MG63 (cell line): ENCODE measurements at regions not wholly inside any gene's neighbourhood (a gene's known extent, or its start where the extent isn't known, plus 50 kb on each side); places are given as distances from the start of the nearest gene placed in this dataset.

Source experiments
- DNase-seq: peaks from one replicate; pipeline ENCODE4 v3.0.0-alpha.2; 2020
- H3K27me3 ChIP-seq: fragments of 250-450 bp; sonication (Bioruptor Pico); 2 replicates; pipeline ENCODE4 v1.5.1; 2020; ENCODE audit warnings: mild to moderate bottlenecking, moderate library complexity
- H3K36me3 ChIP-seq: fragments of 250-450 bp; sonication (Bioruptor Pico); 2 replicates; pipeline ENCODE4 v1.5.1; 2020; ENCODE audit warnings: mild to moderate bottlenecking, moderate library complexity
- H3K4me3 ChIP-seq: fragments of 250-450 bp; sonication (Bioruptor Pico); 2 replicates; pipeline ENCODE4 v1.5.1; 2020; ENCODE audit warnings: mild to moderate bottlenecking, moderate library complexity
- H3K9me3 ChIP-seq: fragments of 250-450 bp; sonication (Bioruptor Pico); 2 replicates; pipeline ENCODE4 v1.5.1; 2020; ENCODE audit warnings: mild to moderate bottlenecking, moderate library complexity

DNA sequence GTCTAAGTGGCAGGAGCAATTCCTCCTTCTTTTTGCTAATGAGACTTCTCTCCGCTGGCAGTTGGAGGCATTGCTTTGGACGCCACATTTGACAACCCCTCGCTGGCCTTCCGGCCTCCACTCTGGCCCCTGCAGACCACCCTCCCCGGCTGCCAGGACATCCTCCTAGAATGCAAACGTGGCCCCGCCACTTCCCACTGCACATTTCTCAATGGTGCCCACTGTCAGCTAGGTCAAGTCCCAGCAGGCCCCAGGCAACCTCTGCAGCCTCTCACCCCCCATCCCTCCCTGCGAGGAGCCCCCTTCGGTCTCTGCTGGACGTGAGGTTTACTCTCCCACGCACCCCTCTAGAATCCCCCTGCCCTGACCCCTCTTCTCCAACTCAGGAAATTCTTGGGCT lies 250.3 kb downstream of the FOXL1 start:
- Histone ChIP-seq H3K27me3 (peaks cover 12% of the 10 kb centered on the region), H3K9me3 (no peaks in the 10 kb centered on the region), H3K36me3 (no peaks in the 10 kb centered on the region), H3K4me3 (no peak overlapping the region)
- DNase-seq = no peak

DNA sequence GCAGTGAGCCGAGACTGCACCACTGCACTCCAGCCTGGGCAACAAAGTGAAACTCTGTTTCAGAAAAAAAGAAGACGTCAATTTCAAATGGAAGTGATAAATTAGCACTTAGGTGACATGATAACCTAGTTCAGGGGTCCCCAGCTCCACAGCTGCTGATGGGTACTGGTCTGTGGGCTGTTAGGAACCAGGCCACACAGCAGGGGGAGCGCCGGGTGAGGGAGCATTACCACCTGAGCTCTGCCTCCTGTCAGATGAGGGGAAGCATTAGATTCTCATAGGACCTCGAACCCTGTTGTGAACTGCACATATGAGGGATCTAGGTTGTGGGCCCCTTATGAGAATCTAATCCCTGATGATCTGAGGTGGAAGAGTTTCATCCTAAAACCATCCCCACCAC lies 253.0 kb downstream of the FOXL1 start:
- Histone ChIP-seq H3K9me3 (no peaks in the 10 kb centered on the region), H3K4me3 (no peak overlapping the region), H3K27me3 (peaks cover 8% of the 10 kb centered on the region), H3K36me3 (no peaks in the 10 kb centered on the region)
- DNase-seq = no peak

DNA sequence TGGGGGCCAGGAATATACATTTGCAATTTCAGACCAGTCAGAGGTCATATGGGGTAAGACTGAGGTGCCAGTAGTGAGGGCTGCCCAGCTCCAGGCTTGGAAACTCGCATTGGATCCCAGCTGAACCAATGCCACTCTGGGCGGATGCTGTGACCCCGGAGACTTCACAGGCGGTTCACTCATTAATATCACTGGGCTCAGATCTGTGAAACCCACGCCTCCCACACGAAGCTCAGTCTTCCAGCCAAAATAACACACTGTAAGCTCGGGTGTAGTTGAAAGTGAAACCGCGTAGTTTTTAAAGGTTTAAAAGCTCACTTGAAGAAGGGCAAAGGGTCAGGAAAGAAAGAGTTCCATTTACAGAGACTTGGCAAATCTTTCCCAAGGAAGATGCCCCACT lies 254.8 kb downstream of the FOXL1 start:
- Histone ChIP-seq H3K36me3 (no peaks in the 10 kb centered on the region), H3K9me3 (no peaks in the 10 kb centered on the region; the same call in 1 of the 2 replicates), H3K27me3 (no peaks in the 10 kb centered on the region), H3K4me3 (no peak overlapping the region)
- DNase-seq = peak; percentile 50

DNA sequence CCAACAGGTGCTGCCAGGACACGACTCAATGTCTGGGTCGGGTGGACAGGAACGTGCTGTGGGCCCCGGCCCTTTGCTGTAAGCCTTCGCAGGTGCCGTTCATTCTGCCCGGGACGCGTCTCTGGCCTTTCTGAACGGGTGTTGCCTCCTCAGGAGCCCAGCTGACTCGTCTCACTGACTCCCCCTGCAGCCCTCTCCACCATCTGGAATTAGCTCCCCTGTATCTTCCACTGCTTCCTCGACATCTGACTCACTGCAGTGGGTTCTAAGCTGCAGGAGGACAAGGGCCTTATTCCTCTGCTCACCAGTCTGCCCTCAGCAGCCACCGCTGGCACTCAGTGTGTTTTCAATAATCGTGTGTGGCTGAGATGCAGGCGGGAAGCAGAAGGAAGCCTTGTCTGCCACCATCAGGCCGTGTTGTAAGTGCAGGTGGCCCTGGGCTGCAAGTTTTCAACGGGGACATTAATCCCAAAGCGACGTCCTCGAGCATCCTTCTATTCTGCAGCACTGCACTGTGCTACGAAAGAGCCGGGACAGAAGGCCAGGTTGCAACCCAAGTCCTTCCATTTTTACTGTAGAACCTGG lies 256.2 kb downstream of the FOXL1 start:
- peaks cover 7% of the 10 kb centered on the region; the same call in 1 of the 2 replicates for H3K9me3 ChIP-seq
- DNase-seq = peak; percentile 49
- no peaks in the 10 kb centered on the region for H3K36me3 ChIP-seq
- H3K27me3 ChIP-seq = no peaks in the 10 kb centered on the region
- H3K4me3 ChIP-seq = no peak overlapping the region

DNA sequence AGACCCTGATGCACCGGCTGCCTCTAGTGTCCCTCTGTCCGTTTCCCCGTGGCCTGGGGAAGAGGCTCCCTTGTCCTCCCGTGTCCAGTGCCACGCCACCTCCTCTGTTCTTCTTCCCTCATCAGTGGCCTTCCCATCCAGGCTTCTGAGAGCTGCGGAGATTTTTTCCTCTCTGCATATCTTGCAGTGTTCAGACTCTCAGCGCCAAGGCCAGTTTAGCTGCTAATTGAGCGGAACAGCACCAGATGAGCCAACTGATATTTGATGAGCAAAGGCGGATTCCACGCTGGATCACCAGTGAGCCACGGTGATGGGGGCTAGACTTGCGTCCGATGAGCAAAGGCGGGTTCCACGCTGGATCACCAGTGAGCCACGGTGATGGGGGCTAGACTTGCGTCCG lies 257.6 kb downstream of the FOXL1 start:
- Histone ChIP-seq H3K36me3 (no peaks in the 10 kb centered on the region), H3K4me3 (no peak overlapping the region), H3K9me3 (peaks cover 7% of the 10 kb centered on the region; the same call in 1 of the 2 replicates), H3K27me3 (no peaks in the 10 kb centered on the region)
- no peak for DNase-seq

DNA sequence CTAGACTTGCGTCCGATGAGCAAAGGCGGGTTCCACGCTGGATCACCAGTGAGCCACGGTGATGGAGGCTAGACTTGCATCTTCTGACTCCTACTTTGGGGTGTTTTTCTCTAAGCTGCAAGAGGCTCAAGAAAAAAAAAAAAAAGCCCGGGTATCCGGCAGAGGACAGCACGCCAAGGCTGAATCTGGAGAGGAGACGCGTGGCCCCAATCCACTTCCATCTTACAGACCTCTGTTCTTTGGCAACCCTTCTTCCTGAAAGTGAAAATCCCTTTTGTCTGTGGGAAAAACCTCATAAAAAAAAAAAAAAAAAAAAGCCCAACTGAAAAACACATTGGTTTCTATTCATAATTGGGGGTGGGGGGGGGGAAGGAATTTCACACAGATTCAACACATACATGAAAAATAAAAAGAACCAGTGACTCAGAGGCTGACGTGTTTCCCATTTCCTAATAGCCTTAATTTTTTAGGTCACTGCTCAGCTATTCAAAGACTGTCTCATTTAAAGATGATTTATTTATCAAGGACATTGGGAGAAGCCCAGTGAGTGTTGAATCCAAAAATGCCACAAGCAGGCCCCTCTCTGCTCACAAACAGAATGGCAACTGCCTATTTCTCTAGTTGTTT lies 258.3 kb downstream of the FOXL1 start:
- H3K9me3 ChIP-seq = peaks cover 7% of the 10 kb centered on the region; the same call in 1 of the 2 replicates
- no peaks in the 10 kb centered on the region for H3K36me3 ChIP-seq
- no peak overlapping the region for H3K4me3 ChIP-seq
- peak; percentile 62 for DNase-seq
- H3K27me3 ChIP-seq = no peaks in the 10 kb centered on the region

DNA sequence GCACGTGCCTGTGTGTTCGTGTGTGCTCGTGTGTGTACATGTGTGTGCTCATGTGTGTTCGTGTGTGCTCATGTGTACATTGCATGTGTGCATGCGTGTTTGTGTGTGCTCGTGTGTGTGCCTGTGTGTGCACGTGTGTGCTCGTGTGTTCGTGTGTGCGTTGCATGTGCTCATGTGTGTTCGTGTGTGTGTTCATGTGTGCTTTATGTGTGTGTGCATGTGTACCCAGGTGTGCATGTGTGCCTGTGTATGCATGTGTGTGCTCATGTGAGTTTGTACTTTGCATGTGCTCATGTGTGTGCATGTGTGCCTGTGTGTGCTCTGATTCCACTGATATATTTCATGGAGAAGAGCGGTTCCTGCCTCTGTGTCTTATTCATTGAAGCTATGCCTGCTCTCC lies 265.5 kb downstream of the FOXL1 start:
- Histone ChIP-seq H3K4me3 (no peak overlapping the region), H3K36me3 (no peaks in the 10 kb centered on the region), H3K9me3 (peaks cover 3% of the 10 kb centered on the region; the same call in 1 of the 2 replicates), H3K27me3 (no peaks in the 10 kb centered on the region)
- no peak for DNase-seq

DNA sequence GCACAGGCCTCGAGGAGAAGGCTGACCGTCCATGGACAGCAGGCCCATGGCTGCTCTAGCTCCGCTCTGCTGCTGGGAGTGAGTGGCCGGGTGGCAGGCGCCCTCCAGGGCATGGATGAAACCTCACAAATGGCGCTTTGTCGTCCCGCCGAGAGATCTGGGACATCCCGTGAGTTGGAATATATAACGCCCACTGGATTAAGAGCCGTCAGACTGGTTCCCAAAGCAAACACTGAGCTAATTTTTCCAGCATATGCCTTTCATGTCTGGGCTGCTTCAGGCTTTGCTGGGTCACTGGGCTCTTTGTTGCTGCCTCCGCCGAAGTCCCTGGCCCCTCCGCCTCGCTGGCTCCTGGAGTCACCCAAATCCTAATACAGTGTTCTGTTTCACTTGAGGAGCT lies 266.3 kb downstream of the FOXL1 start:
- no peak for DNase-seq
- Histone ChIP-seq H3K4me3 (no peak overlapping the region), H3K9me3 (0 out of 2 replicates have a peak, but pooled peaks cover 2% of the 10 kb centered on the region), H3K36me3 (no peaks in the 10 kb centered on the region), H3K27me3 (no peaks in the 10 kb centered on the region)

DNA sequence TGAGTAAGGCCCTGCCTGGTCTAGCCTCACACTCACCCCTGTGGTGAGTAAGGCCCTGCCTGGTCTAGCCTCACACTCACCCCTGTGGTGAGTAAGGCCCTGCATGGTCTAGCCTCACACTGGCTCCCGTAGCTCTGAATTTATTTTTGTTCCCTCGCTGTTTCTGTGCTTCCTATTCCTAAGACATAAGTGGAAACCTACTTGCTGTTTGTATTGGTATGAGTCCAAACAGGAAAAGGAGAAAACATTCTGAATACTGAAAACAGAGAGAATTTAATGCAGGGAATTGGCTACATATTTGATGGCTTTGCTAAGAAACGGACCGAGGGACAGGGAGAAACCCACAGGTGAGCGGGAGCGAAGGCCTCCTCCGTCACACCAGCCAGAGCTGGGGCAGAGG lies 267.8 kb downstream of the FOXL1 start:
- 0 out of 2 replicates have a peak, but pooled peaks cover 2% of the 10 kb centered on the region for H3K9me3 ChIP-seq
- no peaks in the 10 kb centered on the region for H3K27me3 ChIP-seq
- no peak overlapping the region for H3K4me3 ChIP-seq
- no peak for DNase-seq
- H3K36me3 ChIP-seq = no peaks in the 10 kb centered on the region

DNA sequence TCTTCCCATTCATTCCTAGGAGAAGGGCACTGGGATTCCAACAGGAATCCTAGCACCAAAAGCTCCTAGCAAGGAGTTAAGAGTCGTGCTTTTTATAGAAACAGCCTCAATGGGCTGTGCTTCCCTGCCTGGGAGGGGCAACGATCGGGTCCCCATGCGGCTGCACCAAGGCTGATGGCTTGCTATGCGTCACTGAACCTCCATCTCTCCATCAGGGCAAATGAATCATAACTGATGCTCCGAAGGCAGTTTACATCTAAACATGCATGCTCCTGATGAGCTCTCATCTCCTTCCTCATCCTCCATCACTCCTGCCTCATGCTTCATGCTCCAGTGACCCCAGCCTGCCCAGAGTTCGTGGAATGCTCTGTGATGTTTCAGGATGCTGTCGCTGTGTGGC lies 270.5 kb downstream of the FOXL1 start:
- H3K4me3 ChIP-seq = no peak overlapping the region
- H3K36me3 ChIP-seq = no peaks in the 10 kb centered on the region
- H3K9me3 ChIP-seq = peaks cover 4% of the 10 kb centered on the region
- no peaks in the 10 kb centered on the region for H3K27me3 ChIP-seq
- no peak for DNase-seq

DNA sequence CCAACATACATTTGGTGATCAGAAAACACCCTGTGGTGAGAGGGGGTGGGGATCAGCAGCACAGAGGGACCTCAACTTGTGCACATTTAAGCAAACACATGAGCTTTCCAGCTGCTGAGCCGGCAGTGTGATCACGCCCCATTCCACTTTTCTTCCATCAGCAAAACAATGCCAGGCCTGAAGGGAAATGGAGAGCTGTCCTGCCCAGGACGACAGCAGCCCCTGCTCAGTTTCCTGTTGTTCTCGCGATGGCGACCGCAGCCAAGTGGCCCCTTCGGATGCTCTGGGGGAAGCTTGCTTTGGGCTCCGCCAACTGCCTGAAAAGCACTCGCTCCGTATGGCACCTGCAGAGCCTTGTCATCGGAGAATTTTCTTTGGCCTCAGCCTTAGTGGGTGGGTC lies 272.3 kb downstream of the FOXL1 start:
- Histone ChIP-seq H3K27me3 (peaks cover 3% of the 10 kb centered on the region; the same call in 1 of the 2 replicates), H3K9me3 (peaks cover 4% of the 10 kb centered on the region), H3K4me3 (no peak overlapping the region), H3K36me3 (no peaks in the 10 kb centered on the region)
- DNase-seq = no peak

DNA sequence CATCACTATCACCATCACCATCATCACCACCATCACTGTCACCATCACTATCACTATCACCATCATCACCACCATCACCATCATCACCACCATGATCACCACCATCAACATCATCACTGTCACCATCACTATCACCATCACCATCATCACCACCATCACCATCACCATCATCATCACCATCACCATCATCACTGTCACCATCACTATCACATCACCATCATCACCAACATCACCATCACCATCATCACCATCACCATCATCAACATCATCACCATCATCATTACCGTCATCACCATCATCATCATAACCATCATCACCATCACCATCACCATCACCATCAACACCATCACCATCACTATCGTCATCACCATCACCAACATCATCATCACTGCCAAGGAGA lies 273.8 kb downstream of the FOXL1 start:
- Histone ChIP-seq H3K9me3 (peaks cover 4% of the 10 kb centered on the region), H3K27me3 (peaks cover 3% of the 10 kb centered on the region; the same call in 1 of the 2 replicates)

DNA sequence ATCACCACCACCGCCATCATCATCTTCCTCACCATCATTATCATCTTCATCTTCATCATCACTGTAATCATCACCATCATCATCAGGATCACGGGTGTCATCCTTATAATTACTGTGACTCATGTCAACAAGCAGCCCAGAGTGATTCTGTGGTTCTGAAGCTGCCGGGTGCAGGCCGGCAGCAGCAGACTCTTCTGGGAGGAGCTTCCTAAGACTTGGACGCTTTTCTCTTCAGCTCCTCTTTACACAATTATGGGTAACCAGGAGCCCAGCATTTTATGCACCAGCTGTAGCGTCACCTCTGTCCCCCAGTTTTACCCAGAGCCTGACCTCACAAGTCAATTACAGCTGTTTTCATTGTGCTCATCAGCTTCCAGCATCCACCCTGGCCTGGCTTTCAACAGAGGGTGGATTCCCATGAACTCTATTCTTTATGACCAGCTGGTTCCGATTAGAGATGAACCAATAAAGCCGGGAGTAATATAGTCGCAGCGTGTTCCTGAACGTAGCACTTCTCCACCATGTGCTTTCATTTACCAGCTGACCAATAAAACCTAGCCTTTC lies 275.8 kb downstream of the FOXL1 start:
- DNase-seq = no peak
- H3K9me3 ChIP-seq = peaks cover 4% of the 10 kb centered on the region
- no peaks in the 10 kb centered on the region for H3K36me3 ChIP-seq
- H3K27me3 ChIP-seq = peaks cover 3% of the 10 kb centered on the region; the same call in 1 of the 2 replicates
- no peak overlapping the region for H3K4me3 ChIP-seq

More for the DNA sequence above, 273.8 kb downstream of the FOXL1 start:
- no peaks in the 10 kb centered on the region for H3K36me3 ChIP-seq
- no peak for DNase-seq
- H3K4me3 ChIP-seq = no peak overlapping the region

DNA sequence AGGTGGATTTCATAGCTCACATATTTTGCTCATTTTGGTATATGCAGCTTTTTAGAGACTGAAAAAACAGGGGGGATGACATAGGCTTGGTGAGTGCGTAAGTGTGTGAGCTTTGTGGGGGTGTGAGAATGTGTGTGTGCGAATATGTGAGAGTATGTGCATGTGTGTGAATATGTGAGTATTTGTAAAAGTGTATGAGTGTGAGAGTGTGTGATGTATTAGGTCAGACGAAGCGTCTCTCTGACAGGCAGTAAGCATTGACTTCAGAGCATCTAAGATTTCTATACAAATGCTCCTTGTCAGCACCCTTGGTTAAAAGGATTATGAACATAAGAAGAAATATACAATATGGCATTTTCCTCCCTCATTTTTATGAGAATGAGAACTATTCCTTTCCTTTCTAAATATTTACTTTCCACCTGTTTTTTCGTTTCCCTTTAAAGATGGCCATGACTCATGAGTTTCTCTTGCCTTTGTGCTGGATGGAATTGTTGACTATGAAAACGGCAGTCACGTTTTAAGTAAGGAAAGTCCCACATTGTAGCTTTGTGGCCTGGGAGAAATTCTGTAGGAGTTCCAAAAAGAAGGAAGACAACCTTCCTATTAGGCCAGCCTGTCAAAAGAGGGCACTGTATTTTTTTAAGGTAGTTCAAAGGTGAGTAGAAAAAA lies 276.4 kb downstream of the FOXL1 start:
- no peaks in the 10 kb centered on the region for H3K36me3 ChIP-seq
- peaks cover 4% of the 10 kb centered on the region for H3K9me3 ChIP-seq
- no peak for DNase-seq
- H3K27me3 ChIP-seq = peaks cover 3% of the 10 kb centered on the region; the same call in 1 of the 2 replicates
- no peak overlapping the region for H3K4me3 ChIP-seq

DNA sequence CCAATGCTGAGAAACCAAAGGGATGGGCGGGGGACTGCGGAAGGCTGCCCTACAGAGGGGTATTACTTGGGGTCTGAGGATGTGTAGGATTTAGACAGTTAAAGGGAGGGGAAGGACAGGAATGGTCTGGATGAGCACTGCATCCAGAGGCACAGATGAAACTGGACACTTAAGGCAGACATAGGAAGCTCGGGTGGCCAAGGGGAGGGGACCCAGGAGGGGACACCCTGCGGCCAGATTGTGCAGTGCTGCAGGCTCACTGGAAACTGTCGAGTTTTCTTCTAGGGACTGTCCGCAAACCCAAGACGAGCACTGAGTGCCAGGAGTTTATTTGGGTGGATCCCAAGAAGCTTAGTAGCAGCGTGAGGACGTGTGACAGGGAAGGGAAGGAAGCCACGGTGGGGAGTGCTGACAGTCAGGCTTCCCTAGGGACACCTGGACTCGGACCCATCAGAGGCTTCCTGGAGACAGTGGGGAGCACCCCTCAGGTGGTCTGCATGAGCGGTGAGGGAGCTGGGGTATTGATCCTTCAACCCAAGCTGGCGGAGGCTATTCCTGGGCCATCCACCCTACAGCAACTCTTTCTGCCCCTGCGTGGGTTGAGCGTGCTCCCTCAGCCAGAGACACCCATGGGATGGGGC lies 278.7 kb downstream of the FOXL1 start:
- DNase-seq = no peak
- no peaks in the 10 kb centered on the region for H3K36me3 ChIP-seq
- peaks cover 4% of the 10 kb centered on the region; the same call in 1 of the 2 replicates for H3K9me3 ChIP-seq
- peaks cover 3% of the 10 kb centered on the region; the same call in 1 of the 2 replicates for H3K27me3 ChIP-seq
- H3K4me3 ChIP-seq = no peak overlapping the region

DNA sequence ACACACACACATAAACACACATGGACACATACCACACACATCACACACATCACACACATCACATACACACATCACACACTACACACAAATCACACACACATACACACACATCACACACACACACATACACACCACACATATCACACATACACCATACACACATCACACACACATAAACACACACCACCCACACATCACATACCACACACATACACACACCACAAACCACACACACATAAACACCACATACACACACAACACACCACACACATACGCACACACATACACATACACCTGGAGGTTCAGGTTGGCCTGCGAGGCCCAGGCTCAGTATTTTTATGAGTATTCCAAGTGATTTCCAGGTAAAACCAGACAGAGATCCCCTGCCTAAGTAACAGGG lies 279.5 kb downstream of the FOXL1 start:
- no peak for DNase-seq
- Histone ChIP-seq H3K9me3 (no peaks in the 10 kb centered on the region), H3K36me3 (no peaks in the 10 kb centered on the region), H3K27me3 (peaks cover 3% of the 10 kb centered on the region; the same call in 1 of the 2 replicates), H3K4me3 (no peak overlapping the region)

DNA sequence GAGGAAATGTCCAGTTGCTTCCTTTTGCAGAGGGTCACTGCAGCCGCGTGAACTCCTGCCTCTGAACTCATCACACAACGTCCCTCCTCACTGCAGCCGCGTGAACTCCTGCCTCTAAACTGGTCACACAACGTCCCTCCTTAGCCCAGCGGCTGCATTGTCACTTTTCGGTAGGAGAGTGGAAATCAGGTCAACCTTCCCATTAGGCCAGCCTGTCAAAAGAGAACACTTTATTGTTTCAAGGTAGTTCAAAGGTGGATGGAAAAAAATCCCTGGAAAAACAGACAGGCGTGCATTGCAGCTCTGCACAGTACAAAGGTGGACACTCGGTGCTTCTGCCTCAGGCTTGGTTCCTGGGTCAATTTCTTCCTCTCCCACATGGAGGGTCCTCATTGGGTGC lies 280.2 kb downstream of the FOXL1 start:
- DNase-seq = no peak
- peaks cover 3% of the 10 kb centered on the region; the same call in 1 of the 2 replicates for H3K27me3 ChIP-seq
- H3K4me3 ChIP-seq = no peak overlapping the region
- H3K9me3 ChIP-seq = no peaks in the 10 kb centered on the region
- no peaks in the 10 kb centered on the region for H3K36me3 ChIP-seq
